WTC11 (cell line): ENCODE measurements at regions not wholly inside any gene's neighbourhood (a gene's known extent, or its start where the extent isn't known, plus 50 kb on each side); places are given as distances from the start of the nearest gene placed in this dataset.

Experiments used
- ATAC-seq: fragments of 200-7000 bp; cut with Tn5 transposase; 2 replicates; pipeline ENCODE4 v1.10.0; 2021; ENCODE audit warnings: mild to moderate bottlenecking, moderate library complexity
- CTCF ChIA-PET: fragments of 300-600 bp; sonication (Branson Sonifier 250); formaldehyde crosslinking; loops from one replicate; lab custom pipeline; 2021; ENCODE audit warnings: antibody characterized with exemption; lab: Charles Lee
- POLR2A ChIA-PET: fragments of 350-600 bp; sonication (Branson Sonifier 250); formaldehyde crosslinking; loops from one replicate; lab custom pipeline; 2021; ENCODE audit warnings: antibody characterized with exemption; lab: Charles Lee
- DNase-seq: peaks from one replicate; pipeline ENCODE4 v3.0.0; 2021; ENCODE audit warnings: low spot score
- H3K27ac Mint-ChIP-seq: 2 replicates; pipeline ENCODE4 v1.8.0; 2021; ENCODE audit warnings: mixed read lengths
- H3K27me3 Mint-ChIP-seq: 2 replicates; pipeline ENCODE4 v1.8.0; 2021; ENCODE audit warnings: low read depth, mild to moderate bottlenecking, moderate library complexity, mixed read lengths
- H3K36me3 Mint-ChIP-seq: 2 replicates; pipeline ENCODE4 v1.8.0; 2021; ENCODE audit warnings: mixed read lengths
- H3K4me1 Mint-ChIP-seq: 2 replicates; pipeline ENCODE4 v1.8.0; 2022; ENCODE audit warnings: mixed read lengths
- H3K4me3 Mint-ChIP-seq: 2 replicates; pipeline ENCODE4 v1.8.0; 2021; ENCODE audit warnings: mild to moderate bottlenecking, moderate library complexity, mixed read lengths
- H3K9me3 Mint-ChIP-seq: 2 replicates; pipeline ENCODE4 v1.8.0; 2021; ENCODE audit warnings: mixed read lengths
- CREB1 ChIP-seq: sonication (generic); formaldehyde crosslinking; IDR thresholded peaks from 2 replicates; pipeline ENCODE4 v1.8.0; 2023; ENCODE audit warnings: mild to moderate bottlenecking, missing genetic modification reagents
- GABPB1 ChIP-seq: sonication (generic); formaldehyde crosslinking; IDR thresholded peaks from 2 replicates; pipeline ENCODE4 v1.8.1; 2023; ENCODE audit warnings: mild to moderate bottlenecking, missing genetic modification reagents
- GRHL2 ChIP-seq: fragments of 250-450 bp; sonication (Bioruptor Pico); IDR thresholded peaks from 2 replicates; pipeline ENCODE4 v1.8.0; 2022; ENCODE audit warnings: mild to moderate bottlenecking, moderate library complexity; ENCODE audit not compliant: insufficient replicate concordance, severe bottlenecking
- JUN ChIP-seq: sonication (generic); formaldehyde crosslinking; IDR thresholded peaks from 2 replicates; pipeline ENCODE4 v1.8.0; 2023; ENCODE audit warnings: mild to moderate bottlenecking, missing genetic modification reagents
- KAT7 ChIP-seq: sonication (generic); formaldehyde crosslinking; IDR thresholded peaks from 2 replicates; pipeline ENCODE4 v1.8.1; 2023; ENCODE audit warnings: missing genetic modification reagents, mild to moderate bottlenecking, borderline replicate concordance
- NFATC4 ChIP-seq: fragments of 250-450 bp; sonication (Bioruptor Pico); IDR thresholded peaks from 2 replicates; pipeline ENCODE4 v1.9.0; 2021; ENCODE audit warnings: mild to moderate bottlenecking
- NR1H2 ChIP-seq: sonication (generic); formaldehyde crosslinking; IDR thresholded peaks from 2 replicates; pipeline ENCODE4 v1.9.0; 2021; ENCODE audit warnings: mild to moderate bottlenecking, moderate library complexity, missing genetic modification reagents
- OVOL2 ChIP-seq: fragments of 250-450 bp; sonication (Bioruptor Pico); IDR thresholded peaks from 2 replicates; pipeline ENCODE4 v1.9.0; 2021; ENCODE audit warnings: mild to moderate bottlenecking, borderline replicate concordance
- SOX15 ChIP-seq: fragments of 250-450 bp; sonication (Bioruptor Pico); IDR thresholded peaks from 2 replicates; pipeline ENCODE4 v1.9.0; 2021; ENCODE audit warnings: mild to moderate bottlenecking
- SP1 ChIP-seq: sonication (generic); formaldehyde crosslinking; conservative IDR thresholded peaks from 2 replicates; pipeline ENCODE4 v1.8.1; 2022; ENCODE audit warnings: missing genetic modification reagents
- TCF7 ChIP-seq: sonication (generic); formaldehyde crosslinking; IDR thresholded peaks from 2 replicates; pipeline ENCODE4 v1.8.0; 2022; ENCODE audit warnings: mild to moderate bottlenecking, low read depth, missing genetic modification reagents, moderate library complexity
- TP53 ChIP-seq: sonication (generic); formaldehyde crosslinking; IDR thresholded peaks from 2 replicates; pipeline ENCODE4 v1.8.1; 2023; ENCODE audit warnings: mild to moderate bottlenecking, missing genetic modification reagents
- TF ChIP-seq, protein P1 (sequence below): sonication (generic); formaldehyde crosslinking; IDR thresholded peaks from 2 replicates; pipeline ENCODE4 v1.8.0; 2023; ENCODE audit warnings: missing genetic modification reagents, mild to moderate bottlenecking, borderline replicate concordance
- TF ChIP-seq, protein P2 (sequence below): sonication (generic); formaldehyde crosslinking; IDR thresholded peaks from 2 replicates; pipeline ENCODE4 v1.8.0; 2023; ENCODE audit warnings: missing genetic modification reagents
- TF ChIP-seq, protein P3 (sequence below): sonication (generic); formaldehyde crosslinking; IDR thresholded peaks from 2 replicates; pipeline ENCODE4 v1.8.1; 2022; ENCODE audit warnings: mild to moderate bottlenecking, missing genetic modification reagents, moderate library complexity, borderline replicate concordance
- TF ChIP-seq, protein P4 (sequence below): fragments of 250-450 bp; sonication (Bioruptor Pico); IDR thresholded peaks from 2 replicates; pipeline ENCODE4 v1.9.0; 2021; ENCODE audit warnings: mild to moderate bottlenecking
- TF ChIP-seq, protein P5 (sequence below): fragments of 250-450 bp; sonication (Bioruptor Pico); conservative IDR thresholded peaks from 2 replicates; pipeline ENCODE4 v1.9.0; 2021; ENCODE audit warnings: mild to moderate bottlenecking
- TF ChIP-seq, protein P6 (sequence below): sonication (generic); formaldehyde crosslinking; IDR thresholded peaks from 2 replicates; pipeline ENCODE4 v1.8.0; 2022; ENCODE audit warnings: mild to moderate bottlenecking, missing genetic modification reagents
- TF ChIP-seq, protein P7 (sequence below): sonication (generic); formaldehyde crosslinking; conservative IDR thresholded peaks from 2 replicates; pipeline ENCODE4 v1.8.1; 2023; ENCODE audit warnings: mild to moderate bottlenecking, low read depth, missing genetic modification reagents, moderate library complexity

DNA sequence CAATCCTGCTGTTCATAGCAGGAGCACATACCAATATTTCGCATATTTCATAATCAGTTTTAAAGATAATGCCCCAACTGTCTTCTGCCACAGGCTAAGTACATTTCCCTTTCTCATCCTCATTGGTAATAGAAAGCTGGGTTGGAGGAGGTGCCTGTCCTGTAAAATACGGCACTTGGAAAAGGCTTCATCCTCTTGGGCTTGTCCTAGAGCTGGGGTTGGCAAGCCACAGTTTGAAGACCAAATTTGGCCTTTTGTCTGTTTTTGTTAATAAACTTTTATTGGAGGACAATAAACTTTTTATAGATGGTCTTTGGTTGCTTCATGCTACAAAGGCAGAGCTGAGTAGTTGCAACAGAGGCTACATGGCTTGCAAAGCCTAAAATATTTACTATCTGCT is 997.8 kb upstream of the CDH18 start (continued):
- TF ChIP-seq, protein P1, sequence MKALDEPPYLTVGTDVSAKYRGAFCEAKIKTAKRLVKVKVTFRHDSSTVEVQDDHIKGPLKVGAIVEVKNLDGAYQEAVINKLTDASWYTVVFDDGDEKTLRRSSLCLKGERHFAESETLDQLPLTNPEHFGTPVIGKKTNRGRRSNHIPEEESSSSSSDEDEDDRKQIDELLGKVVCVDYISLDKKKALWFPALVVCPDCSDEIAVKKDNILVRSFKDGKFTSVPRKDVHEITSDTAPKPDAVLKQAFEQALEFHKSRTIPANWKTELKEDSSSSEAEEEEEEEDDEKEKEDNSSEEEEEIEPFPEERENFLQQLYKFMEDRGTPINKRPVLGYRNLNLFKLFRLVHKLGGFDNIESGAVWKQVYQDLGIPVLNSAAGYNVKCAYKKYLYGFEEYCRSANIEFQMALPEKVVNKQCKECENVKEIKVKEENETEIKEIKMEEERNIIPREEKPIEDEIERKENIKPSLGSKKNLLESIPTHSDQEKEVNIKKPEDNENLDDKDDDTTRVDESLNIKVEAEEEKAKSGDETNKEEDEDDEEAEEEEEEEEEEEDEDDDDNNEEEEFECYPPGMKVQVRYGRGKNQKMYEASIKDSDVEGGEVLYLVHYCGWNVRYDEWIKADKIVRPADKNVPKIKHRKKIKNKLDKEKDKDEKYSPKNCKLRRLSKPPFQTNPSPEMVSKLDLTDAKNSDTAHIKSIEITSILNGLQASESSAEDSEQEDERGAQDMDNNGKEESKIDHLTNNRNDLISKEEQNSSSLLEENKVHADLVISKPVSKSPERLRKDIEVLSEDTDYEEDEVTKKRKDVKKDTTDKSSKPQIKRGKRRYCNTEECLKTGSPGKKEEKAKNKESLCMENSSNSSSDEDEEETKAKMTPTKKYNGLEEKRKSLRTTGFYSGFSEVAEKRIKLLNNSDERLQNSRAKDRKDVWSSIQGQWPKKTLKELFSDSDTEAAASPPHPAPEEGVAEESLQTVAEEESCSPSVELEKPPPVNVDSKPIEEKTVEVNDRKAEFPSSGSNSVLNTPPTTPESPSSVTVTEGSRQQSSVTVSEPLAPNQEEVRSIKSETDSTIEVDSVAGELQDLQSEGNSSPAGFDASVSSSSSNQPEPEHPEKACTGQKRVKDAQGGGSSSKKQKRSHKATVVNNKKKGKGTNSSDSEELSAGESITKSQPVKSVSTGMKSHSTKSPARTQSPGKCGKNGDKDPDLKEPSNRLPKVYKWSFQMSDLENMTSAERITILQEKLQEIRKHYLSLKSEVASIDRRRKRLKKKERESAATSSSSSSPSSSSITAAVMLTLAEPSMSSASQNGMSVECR (CRISPR knock-in tag), result no peak
- TF ChIP-seq SOX15 (no peak), TP53 (CRISPR knock-in tag) (no peak), KAT7 (CRISPR knock-in tag) (no peak), OVOL2 (CRISPR knock-in tag) (no peak), GRHL2 (CRISPR knock-in tag) (no peak), SP1 (no peak), NR1H2 (no peak)
- TF ChIP-seq, protein P2, sequence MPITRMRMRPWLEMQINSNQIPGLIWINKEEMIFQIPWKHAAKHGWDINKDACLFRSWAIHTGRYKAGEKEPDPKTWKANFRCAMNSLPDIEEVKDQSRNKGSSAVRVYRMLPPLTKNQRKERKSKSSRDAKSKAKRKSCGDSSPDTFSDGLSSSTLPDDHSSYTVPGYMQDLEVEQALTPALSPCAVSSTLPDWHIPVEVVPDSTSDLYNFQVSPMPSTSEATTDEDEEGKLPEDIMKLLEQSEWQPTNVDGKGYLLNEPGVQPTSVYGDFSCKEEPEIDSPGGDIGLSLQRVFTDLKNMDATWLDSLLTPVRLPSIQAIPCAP (CRISPR knock-in tag), result no peak
- TF ChIP-seq, protein P3, sequence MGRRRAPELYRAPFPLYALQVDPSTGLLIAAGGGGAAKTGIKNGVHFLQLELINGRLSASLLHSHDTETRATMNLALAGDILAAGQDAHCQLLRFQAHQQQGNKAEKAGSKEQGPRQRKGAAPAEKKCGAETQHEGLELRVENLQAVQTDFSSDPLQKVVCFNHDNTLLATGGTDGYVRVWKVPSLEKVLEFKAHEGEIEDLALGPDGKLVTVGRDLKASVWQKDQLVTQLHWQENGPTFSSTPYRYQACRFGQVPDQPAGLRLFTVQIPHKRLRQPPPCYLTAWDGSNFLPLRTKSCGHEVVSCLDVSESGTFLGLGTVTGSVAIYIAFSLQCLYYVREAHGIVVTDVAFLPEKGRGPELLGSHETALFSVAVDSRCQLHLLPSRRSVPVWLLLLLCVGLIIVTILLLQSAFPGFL (CRISPR knock-in tag), result no peak
- TF ChIP-seq, protein P4, sequence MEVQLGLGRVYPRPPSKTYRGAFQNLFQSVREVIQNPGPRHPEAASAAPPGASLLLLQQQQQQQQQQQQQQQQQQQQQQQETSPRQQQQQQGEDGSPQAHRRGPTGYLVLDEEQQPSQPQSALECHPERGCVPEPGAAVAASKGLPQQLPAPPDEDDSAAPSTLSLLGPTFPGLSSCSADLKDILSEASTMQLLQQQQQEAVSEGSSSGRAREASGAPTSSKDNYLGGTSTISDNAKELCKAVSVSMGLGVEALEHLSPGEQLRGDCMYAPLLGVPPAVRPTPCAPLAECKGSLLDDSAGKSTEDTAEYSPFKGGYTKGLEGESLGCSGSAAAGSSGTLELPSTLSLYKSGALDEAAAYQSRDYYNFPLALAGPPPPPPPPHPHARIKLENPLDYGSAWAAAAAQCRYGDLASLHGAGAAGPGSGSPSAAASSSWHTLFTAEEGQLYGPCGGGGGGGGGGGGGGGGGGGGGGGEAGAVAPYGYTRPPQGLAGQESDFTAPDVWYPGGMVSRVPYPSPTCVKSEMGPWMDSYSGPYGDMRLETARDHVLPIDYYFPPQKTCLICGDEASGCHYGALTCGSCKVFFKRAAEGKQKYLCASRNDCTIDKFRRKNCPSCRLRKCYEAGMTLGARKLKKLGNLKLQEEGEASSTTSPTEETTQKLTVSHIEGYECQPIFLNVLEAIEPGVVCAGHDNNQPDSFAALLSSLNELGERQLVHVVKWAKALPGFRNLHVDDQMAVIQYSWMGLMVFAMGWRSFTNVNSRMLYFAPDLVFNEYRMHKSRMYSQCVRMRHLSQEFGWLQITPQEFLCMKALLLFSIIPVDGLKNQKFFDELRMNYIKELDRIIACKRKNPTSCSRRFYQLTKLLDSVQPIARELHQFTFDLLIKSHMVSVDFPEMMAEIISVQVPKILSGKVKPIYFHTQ (CRISPR knock-in tag), result no peak

DNA sequence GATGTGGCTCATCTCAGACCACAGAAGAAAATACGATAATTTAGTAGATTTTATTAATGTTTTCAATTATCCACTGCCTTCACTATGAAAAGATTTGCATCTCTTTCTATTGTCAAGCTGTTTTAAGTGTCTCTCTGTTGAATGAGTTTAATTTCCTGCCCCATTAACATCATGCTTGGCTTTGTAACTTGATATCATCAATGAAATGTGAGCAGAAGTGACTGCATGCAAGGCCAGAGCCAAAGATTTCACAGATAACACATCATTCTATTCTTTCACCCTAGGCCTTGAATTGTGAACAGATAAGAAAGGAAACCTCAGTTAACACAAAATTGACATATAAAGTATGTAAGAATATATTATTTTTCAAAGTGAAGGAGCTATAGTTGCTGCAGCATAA is 986.4 kb upstream of the CDH18 start:
- H3K4me1 Mint-ChIP-seq, result peaks cover 33% of the 10 kb centered on the region
- TF ChIP-seq NFATC4 (CRISPR knock-in tag), result no peak
- no peak for TF ChIP-seq GABPB1 (CRISPR knock-in tag)
- no peak for TF ChIP-seq CREB1 (CRISPR knock-in tag)
- no peak for TF ChIP-seq JUN (CRISPR knock-in tag)
- TF ChIP-seq GRHL2 (CRISPR knock-in tag), result no peak
- no peak for TF ChIP-seq KAT7 (CRISPR knock-in tag)
- TF ChIP-seq, protein P5, sequence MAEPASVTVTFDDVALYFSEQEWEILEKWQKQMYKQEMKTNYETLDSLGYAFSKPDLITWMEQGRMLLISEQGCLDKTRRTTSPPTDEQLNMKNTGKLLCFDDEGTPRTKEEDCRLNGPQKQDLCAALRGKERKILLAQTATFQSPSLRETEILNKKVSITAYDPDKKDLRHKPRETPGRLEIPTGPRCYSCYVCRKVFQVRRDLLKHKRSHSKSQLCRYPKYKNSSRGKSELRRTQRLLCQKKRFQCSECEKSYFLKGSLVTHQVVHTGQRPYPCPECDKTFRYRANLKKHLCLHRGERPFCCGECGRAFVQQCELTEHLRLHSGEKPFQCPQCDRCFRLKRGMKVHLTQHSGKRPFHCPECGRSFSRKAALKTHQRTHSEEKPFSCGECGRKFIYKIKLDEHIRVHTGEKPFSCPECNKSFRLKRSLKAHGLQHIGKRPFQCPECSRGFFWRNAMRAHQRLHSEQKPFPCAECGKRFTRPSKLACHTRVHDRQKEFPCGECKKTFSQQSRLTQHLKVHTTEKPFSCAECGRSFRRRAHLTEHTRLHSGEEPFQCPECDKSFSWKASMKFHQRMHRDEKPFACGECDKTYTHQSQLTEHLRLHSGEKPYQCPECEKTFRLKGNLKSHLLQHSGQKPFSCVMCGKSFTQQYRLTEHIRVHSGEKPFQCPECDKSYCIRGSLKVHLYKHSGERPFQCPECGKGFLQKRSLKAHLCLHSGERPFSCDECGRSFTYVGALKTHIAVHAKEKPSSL (CRISPR knock-in tag), result no peak
- TF ChIP-seq TCF7 (CRISPR knock-in tag), result no peak
- TF ChIP-seq, protein P6, sequence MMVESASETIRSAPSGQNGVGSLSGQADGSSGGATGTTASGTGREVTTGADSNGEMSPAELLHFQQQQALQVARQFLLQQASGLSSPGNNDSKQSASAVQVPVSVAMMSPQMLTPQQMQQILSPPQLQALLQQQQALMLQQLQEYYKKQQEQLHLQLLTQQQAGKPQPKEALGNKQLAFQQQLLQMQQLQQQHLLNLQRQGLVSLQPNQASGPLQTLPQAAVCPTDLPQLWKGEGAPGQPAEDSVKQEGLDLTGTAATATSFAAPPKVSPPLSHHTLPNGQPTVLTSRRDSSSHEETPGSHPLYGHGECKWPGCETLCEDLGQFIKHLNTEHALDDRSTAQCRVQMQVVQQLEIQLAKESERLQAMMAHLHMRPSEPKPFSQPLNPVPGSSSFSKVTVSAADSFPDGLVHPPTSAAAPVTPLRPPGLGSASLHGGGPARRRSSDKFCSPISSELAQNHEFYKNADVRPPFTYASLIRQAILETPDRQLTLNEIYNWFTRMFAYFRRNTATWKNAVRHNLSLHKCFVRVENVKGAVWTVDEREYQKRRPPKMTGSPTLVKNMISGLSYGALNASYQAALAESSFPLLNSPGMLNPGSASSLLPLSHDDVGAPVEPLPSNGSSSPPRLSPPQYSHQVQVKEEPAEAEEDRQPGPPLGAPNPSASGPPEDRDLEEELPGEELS (CRISPR knock-in tag), result no peak
- TF ChIP-seq, protein P7, sequence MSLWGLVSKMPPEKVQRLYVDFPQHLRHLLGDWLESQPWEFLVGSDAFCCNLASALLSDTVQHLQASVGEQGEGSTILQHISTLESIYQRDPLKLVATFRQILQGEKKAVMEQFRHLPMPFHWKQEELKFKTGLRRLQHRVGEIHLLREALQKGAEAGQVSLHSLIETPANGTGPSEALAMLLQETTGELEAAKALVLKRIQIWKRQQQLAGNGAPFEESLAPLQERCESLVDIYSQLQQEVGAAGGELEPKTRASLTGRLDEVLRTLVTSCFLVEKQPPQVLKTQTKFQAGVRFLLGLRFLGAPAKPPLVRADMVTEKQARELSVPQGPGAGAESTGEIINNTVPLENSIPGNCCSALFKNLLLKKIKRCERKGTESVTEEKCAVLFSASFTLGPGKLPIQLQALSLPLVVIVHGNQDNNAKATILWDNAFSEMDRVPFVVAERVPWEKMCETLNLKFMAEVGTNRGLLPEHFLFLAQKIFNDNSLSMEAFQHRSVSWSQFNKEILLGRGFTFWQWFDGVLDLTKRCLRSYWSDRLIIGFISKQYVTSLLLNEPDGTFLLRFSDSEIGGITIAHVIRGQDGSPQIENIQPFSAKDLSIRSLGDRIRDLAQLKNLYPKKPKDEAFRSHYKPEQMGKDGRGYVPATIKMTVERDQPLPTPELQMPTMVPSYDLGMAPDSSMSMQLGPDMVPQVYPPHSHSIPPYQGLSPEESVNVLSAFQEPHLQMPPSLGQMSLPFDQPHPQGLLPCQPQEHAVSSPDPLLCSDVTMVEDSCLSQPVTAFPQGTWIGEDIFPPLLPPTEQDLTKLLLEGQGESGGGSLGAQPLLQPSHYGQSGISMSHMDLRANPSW, result no peak
- H3K27ac Mint-ChIP-seq, result no peak overlapping the region
- H3K36me3 Mint-ChIP-seq, result no peaks in the 10 kb centered on the region
- POLR2A ChIA-PET, result no interaction called here
- CTCF ChIA-PET, result no interaction called here
- no peak overlapping the region for H3K4me3 Mint-ChIP-seq
- no peak for ATAC-seq
- DNase-seq, result no peak
- no peaks in the 10 kb centered on the region for H3K9me3 Mint-ChIP-seq
- no peaks in the 10 kb centered on the region for H3K27me3 Mint-ChIP-seq
